Endothelial cell of umbilical vein (primary cell): ENCODE measurements at regions not wholly inside any gene's neighbourhood (a gene's known extent, or its start where the extent isn't known, plus 50 kb on each side); places are given as distances from the start of the nearest gene placed in this dataset.

Experiments
- BruUV-seq: library from RNA; stranded (reverse); fragments of 400-500 nt; replicated peaks from 2 replicates; lab custom pipeline; 2021; lab: Mats Ljungman, UMichigan
- CTCF ChIA-PET: fragments of 300-600, 350-600 bp; sonication (Branson Sonifier 250); formaldehyde crosslinking; loops from one replicate; lab custom pipeline; 2021; ENCODE audit warnings: antibody characterized with exemption, inconsistent platforms; lab: Charles Lee
- POLR2A ChIA-PET: fragments of 300-600, 350-600 bp; sonication (Branson Sonifier 250); formaldehyde crosslinking; loops from one replicate; lab custom pipeline; 2021; ENCODE audit warnings: antibody characterized with exemption, inconsistent platforms; lab: Charles Lee
- DNase-seq: peaks from one replicate; pipeline ENCODE4 v3.0.0-alpha.2; 2011; ENCODE audit warnings: low read depth, low spot score
- FAIRE-seq: peaks from 2 replicates; lab custom pipeline; 2011; peaks lifted over from hg19 to GRCh38; lab: Jason Lieb, UNC
- H2AFZ ChIP-seq: 2 replicates; pipeline ENCODE4 v1.6.0; 2012; ENCODE audit warnings: low read depth, low read length, control low read depth, inconsistent platforms
- H3K27ac ChIP-seq: 2 replicates; pipeline ENCODE4 v1.5.1; 2011; ENCODE audit warnings: low read depth, mild to moderate bottlenecking, control low read depth, low read length, moderate library complexity; ENCODE audit not compliant: insufficient read depth
- H3K27me3 ChIP-seq, 2 experiments: 2 replicates each; pipeline versions ENCODE4 v1.6.0 to v1.6.1; 2011; ENCODE audit warnings: low read length in 2 of 2, mixed read lengths in 1 of 2; ENCODE audit not compliant: control insufficient read depth in 2 of 2, insufficient read depth in 2 of 2
- H3K36me3 ChIP-seq, 2 experiments: 2 replicates in 1 of 2; 3 replicates in 1 of 2; pipeline ENCODE4 v1.5.1; 2011; ENCODE audit warnings: low read length in 2 of 2, mild to moderate bottlenecking in 1 of 2, moderate library complexity in 1 of 2; ENCODE audit not compliant: control insufficient read depth in 2 of 2, insufficient read depth in 2 of 2; ENCODE audit errors: extremely low read depth in 1 of 2
- H3K4me1 ChIP-seq: 3 replicates; pipeline ENCODE4 v1.5.1; 2011; ENCODE audit warnings: mild to moderate bottlenecking, low read length; ENCODE audit not compliant: control insufficient read depth, insufficient read depth; ENCODE audit errors: extremely low read depth
- H3K4me2 ChIP-seq: 2 replicates; pipeline ENCODE4 v1.6.1; 2011; ENCODE audit warnings: low read length, control low read depth, mixed read lengths; ENCODE audit not compliant: insufficient read depth
- H3K4me3 ChIP-seq, 3 experiments: fragments of 200-600 bp in 1 of 3; sonication (generic), shearing (Covaris generic) in 1 of 3; replicated peaks in 1 of 3; 2 replicates each; pipeline ENCODE4 v1.5.1; 2011 to 2016; ENCODE audit warnings: control low read depth in 3 of 3, low read length in 3 of 3, mild to moderate bottlenecking in 2 of 3, inconsistent platforms in 1 of 3, low read depth in 1 of 3, moderate library complexity in 1 of 3; ENCODE audit not compliant: insufficient read depth in 1 of 3
- H3K79me2 ChIP-seq: 2 replicates; pipeline ENCODE4 v1.6.0; 2012; ENCODE audit warnings: low read length, inconsistent platforms; ENCODE audit not compliant: control insufficient read depth, insufficient read depth
- H3K9ac ChIP-seq: replicated peaks from 2 replicates; pipeline ENCODE3; 2011; ENCODE audit warnings: low read length, control low read depth; ENCODE audit not compliant: insufficient read depth; ENCODE audit errors: extremely low read depth
- H3K9me1 ChIP-seq: replicated peaks from 3 replicates; pipeline ENCODE4 v1.6.0; 2011; ENCODE audit warnings: mild to moderate bottlenecking, low read length; ENCODE audit not compliant: control insufficient read depth, insufficient read depth; ENCODE audit errors: extremely low read depth
- H3K9me3 ChIP-seq: replicated peaks from 2 replicates; pipeline ENCODE4 v1.5.1; 2012; ENCODE audit warnings: low read length, inconsistent platforms; ENCODE audit not compliant: control insufficient read depth, insufficient read depth
- H4K20me1 ChIP-seq: replicated peaks from 2 replicates; pipeline ENCODE3; 2011; ENCODE audit warnings: mild to moderate bottlenecking, low read length; ENCODE audit not compliant: control insufficient read depth, insufficient read depth; ENCODE audit errors: extremely low read depth
- EZH2 ChIP-seq: IDR thresholded peaks from 2 replicates; pipeline ENCODE4 v1.6.1; 2012; ENCODE audit warnings: borderline replicate concordance, low read depth, mild to moderate bottlenecking, moderate library complexity, low read length, inconsistent platforms; ENCODE audit not compliant: severe bottlenecking
- FOS ChIP-seq: IDR thresholded peaks from 2 replicates; pipeline ENCODE4 v1.6.1; 2011; ENCODE audit warnings: mild to moderate bottlenecking, low read length, moderate library complexity, borderline replicate concordance; ENCODE audit not compliant: insufficient read depth
- GATA2 ChIP-seq: IDR thresholded peaks from 2 replicates; pipeline ENCODE4 v1.7.0; 2011; ENCODE audit warnings: low read depth, mild to moderate bottlenecking, moderate library complexity, mixed read lengths, low read length; ENCODE audit not compliant: insufficient read length, insufficient read depth
- JUN ChIP-seq: IDR thresholded peaks from 2 replicates; pipeline ENCODE4 v1.6.1; 2011; ENCODE audit warnings: borderline replicate concordance, low read depth; ENCODE audit not compliant: insufficient read length, insufficient read depth
- MAX ChIP-seq: IDR thresholded peaks from 2 replicates; pipeline ENCODE4 v1.6.1; 2011; ENCODE audit not compliant: insufficient read depth, insufficient read length
- MYC ChIP-seq: IDR thresholded peaks from one replicate; pipeline ENCODE4 v1.6.1; 2011; ENCODE audit warnings: mild to moderate bottlenecking, low read depth, low read length
- POLR2A ChIP-seq: IDR thresholded peaks from 2 replicates; pipeline ENCODE4 v1.6.1; 2012; ENCODE audit warnings: low read depth, mild to moderate bottlenecking, control low read depth, low read length
- POLR2AphosphoS5 ChIP-seq: IDR thresholded peaks from 2 replicates; pipeline ENCODE4 v1.6.1; 2012; ENCODE audit warnings: low read depth, mild to moderate bottlenecking, control low read depth, low read length, moderate library complexity; ENCODE audit not compliant: insufficient read depth
- dilution Hi-C: fragments of 300-500 bp; cut with MboI; formaldehyde crosslinking; loops from one replicate; pipeline ENCODE4 v1.15.0; 2019; ENCODE audit warnings: low sequenced_read_pairs; ENCODE audit not compliant: extremely low pct_ligation_motif_present
- intact Hi-C: fragments of 100-400 bp; cut with micrococcal nuclease; formaldehyde crosslinking; loops from one replicate; pipeline ENCODE4 v1.10.0; 2022
- TF ChIP-seq, protein P1 (sequence below), 2 donors: IDR thresholded peaks; 1 replicate in 1 of 2; 2 replicates in 1 of 2; pipeline ENCODE4 v1.5.1; 2011; ENCODE audit warnings: low read length in 2 of 2, mild to moderate bottlenecking in 2 of 2, moderate library complexity in 2 of 2, control low read depth in 1 of 2, inconsistent platforms in 1 of 2, low read depth in 1 of 2; ENCODE audit not compliant: insufficient read depth in 1 of 2; ENCODE audit errors: extremely low read depth in 1 of 2

- DNase-seq, result no peak
- no peaks in the 10 kb centered on the region for H3K9me1 ChIP-seq
- no peak overlapping the region for H3K4me3 ChIP-seq
- no peak overlapping the region for H3K27ac ChIP-seq
- no peak overlapping the region for H2AFZ ChIP-seq
- no peak for TF ChIP-seq POLR2AphosphoS5
- TF ChIP-seq, protein P1, sequence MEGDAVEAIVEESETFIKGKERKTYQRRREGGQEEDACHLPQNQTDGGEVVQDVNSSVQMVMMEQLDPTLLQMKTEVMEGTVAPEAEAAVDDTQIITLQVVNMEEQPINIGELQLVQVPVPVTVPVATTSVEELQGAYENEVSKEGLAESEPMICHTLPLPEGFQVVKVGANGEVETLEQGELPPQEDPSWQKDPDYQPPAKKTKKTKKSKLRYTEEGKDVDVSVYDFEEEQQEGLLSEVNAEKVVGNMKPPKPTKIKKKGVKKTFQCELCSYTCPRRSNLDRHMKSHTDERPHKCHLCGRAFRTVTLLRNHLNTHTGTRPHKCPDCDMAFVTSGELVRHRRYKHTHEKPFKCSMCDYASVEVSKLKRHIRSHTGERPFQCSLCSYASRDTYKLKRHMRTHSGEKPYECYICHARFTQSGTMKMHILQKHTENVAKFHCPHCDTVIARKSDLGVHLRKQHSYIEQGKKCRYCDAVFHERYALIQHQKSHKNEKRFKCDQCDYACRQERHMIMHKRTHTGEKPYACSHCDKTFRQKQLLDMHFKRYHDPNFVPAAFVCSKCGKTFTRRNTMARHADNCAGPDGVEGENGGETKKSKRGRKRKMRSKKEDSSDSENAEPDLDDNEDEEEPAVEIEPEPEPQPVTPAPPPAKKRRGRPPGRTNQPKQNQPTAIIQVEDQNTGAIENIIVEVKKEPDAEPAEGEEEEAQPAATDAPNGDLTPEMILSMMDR (IDR thresholded peaks at IDR 0.05; ENCODE audit: extremely low read depth in 1 of 2, insufficient read depth in 1 of 2, low read depth in 1 of 2, low read length in 2 of 2), result no peak
- no peak for TF ChIP-seq JUN
- TF ChIP-seq EZH2, result no peak
- no peak for TF ChIP-seq MYC
- no peak for TF ChIP-seq GATA2
- no peak for TF ChIP-seq POLR2A
- POLR2A ChIA-PET, result no interaction called here
- H3K79me2 ChIP-seq, result no peaks in the 10 kb centered on the region
- intact Hi-C loops, result no loop called here
- H3K9me3 ChIP-seq, result no peaks in the 10 kb centered on the region
- dilution Hi-C loops, result no loop called here
- H3K9ac ChIP-seq, result no peak overlapping the region
- H4K20me1 ChIP-seq, result no peaks in the 10 kb centered on the region
- BruUV-seq, result no TSS peak
- H3K4me2 ChIP-seq, result no peak overlapping the region
- H3K27me3 ChIP-seq, result no peaks in the 10 kb centered on the region
- no peaks in the 10 kb centered on the region for H3K4me1 ChIP-seq
- CTCF ChIA-PET, result no interaction called here
- FAIRE-seq, result no peak
- H3K36me3 ChIP-seq, result no peaks in the 10 kb centered on the region
These were observed 322.4 kb upstream of the CLEC14A start for GRCh38 chr14:38578278-38578681.

- Histone ChIP-seq H3K79me2 (no peaks in the 10 kb centered on the region), H3K36me3 (no peaks in the 10 kb centered on the region), H3K9me3 (no peaks in the 10 kb centered on the region), H3K4me2 (no peak overlapping the region), H4K20me1 (no peaks in the 10 kb centered on the region), H3K4me3 (no peak overlapping the region), H3K4me1 (no peaks in the 10 kb centered on the region), H3K27me3 (no peaks in the 10 kb centered on the region), H3K9me1 (no peaks in the 10 kb centered on the region), H3K27ac (no peak overlapping the region), H2AFZ (no peak overlapping the region), H3K9ac (no peak overlapping the region)
- no peak for FAIRE-seq
- ChIA-PET CTCF (no interaction called here), POLR2A (no interaction called here)
- intact Hi-C loops (no loop called here), dilution Hi-C loops (no loop called here)
- BruUV-seq, result no TSS peak
- no peak for TF ChIP-seq MAX
- TF ChIP-seq JUN, result no peak
- TF ChIP-seq POLR2A, result no peak
- TF ChIP-seq EZH2, result no peak
- no peak for TF ChIP-seq MYC
- TF ChIP-seq GATA2, result no peak
- TF ChIP-seq, protein P1 (IDR thresholded peaks at IDR 0.05; ENCODE audit: extremely low read depth in 1 of 2, insufficient read depth in 1 of 2, low read depth in 1 of 2, low read length in 2 of 2), result no peak
- TF ChIP-seq FOS, result no peak
- TF ChIP-seq POLR2AphosphoS5, result no peak
- no peak for DNase-seq
These were observed 311.8 kb upstream of the CLEC14A start for GRCh38 chr14:38567703-38568102.
